ENCODE measurements at regions not wholly inside any gene's neighbourhood (a gene's known extent, or its start where the extent isn't known, plus 50 kb on each side); places are given as distances from the start of the nearest gene placed in this dataset.

GRCh38 chr2:31729065-31729439 lies 148.3 kb upstream of the SRD5A2 start:
- Histone ChIP-seq H3K36me3 (ENCODE audit: insufficient read depth, low read length) (no peaks in the 10 kb centered on the region), H3K27me3 (ENCODE audit: low read length) (0 out of 2 replicates have a peak, but pooled peaks cover 2% of the 10 kb centered on the region), H3K4me3 (ENCODE audit: low read length) (no peak overlapping the region), H3K9me3 (ENCODE audit: low read length) (no peaks in the 10 kb centered on the region), H2AFZ (ENCODE audit: low read length) (no peak overlapping the region), H3K9me2 (replicated peaks; ENCODE audit: insufficient read depth, low read length) (no peaks in the 10 kb centered on the region), H3K4me2 (ENCODE audit: low read depth, low read length, poor library complexity, severe bottlenecking) (no peak overlapping the region), H3K4me1 (ENCODE audit: low read length) (no peaks in the 10 kb centered on the region), H4K20me1 (ENCODE audit: insufficient read depth, low read depth, low read length) (no peaks in the 10 kb centered on the region), H3K79me2 (ENCODE audit: low read length) (no peaks in the 10 kb centered on the region), H3K27ac (ENCODE audit: low read length) (no peak overlapping the region), H3K9ac (ENCODE audit: low read length) (no peak overlapping the region)
- no peak for DNase-seq

DNA sequence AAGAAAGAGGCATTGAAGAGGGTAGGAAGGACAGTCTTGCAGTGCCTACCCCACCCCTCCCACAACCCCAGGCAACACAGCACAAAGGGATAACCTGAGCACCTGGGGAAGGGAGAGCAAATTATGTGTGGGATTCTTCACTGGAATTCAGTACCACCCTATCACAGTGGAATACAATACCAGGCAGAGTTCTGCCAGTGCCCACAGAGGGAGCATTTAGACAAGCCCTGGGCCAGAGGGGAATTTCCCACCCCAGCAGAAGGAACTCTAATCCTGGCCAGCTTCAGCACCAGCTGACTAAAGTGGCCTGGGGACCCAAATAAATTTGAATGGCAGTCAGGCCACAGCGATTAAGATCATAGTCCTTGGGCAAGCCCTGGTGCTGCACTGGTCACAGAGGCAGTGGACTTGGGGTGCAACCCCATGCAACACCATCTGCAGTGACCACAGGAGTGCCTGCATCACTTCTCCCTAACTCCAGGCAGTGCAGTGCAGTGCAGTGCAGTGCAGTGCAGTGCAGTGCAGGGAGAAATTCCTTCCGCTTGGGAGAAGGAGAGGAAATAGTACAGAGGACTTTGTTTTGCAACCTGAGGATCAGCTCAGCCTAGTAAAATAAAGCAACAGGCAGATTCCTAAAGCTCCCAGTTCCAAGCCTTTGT lies 147.8 kb upstream of the SRD5A2 start:
- H3K4me3 ChIP-seq (ENCODE audit: low read length), result no peak overlapping the region
- no peaks in the 10 kb centered on the region for H3K4me1 ChIP-seq (ENCODE audit: low read length)
- no peaks in the 10 kb centered on the region for H3K79me2 ChIP-seq (ENCODE audit: low read length)
- H3K9ac ChIP-seq (ENCODE audit: low read length), result no peak overlapping the region
- no peaks in the 10 kb centered on the region for H3K9me3 ChIP-seq (ENCODE audit: low read length)
- no peaks in the 10 kb centered on the region for H3K36me3 ChIP-seq (ENCODE audit: insufficient read depth, low read length)
- H3K27ac ChIP-seq (ENCODE audit: low read length), result no peak overlapping the region
- no peaks in the 10 kb centered on the region for H3K9me2 ChIP-seq (replicated peaks; ENCODE audit: insufficient read depth, low read length)
- H2AFZ ChIP-seq (ENCODE audit: low read length), result no peak overlapping the region
- no peaks in the 10 kb centered on the region for H4K20me1 ChIP-seq (ENCODE audit: insufficient read depth, low read depth, low read length)
- 0 out of 2 replicates have a peak, but pooled peaks cover 2% of the 10 kb centered on the region for H3K27me3 ChIP-seq (ENCODE audit: low read length)
- no peak for DNase-seq
- H3K4me2 ChIP-seq (ENCODE audit: low read depth, low read length, poor library complexity, severe bottlenecking), result no peak overlapping the region

DNA sequence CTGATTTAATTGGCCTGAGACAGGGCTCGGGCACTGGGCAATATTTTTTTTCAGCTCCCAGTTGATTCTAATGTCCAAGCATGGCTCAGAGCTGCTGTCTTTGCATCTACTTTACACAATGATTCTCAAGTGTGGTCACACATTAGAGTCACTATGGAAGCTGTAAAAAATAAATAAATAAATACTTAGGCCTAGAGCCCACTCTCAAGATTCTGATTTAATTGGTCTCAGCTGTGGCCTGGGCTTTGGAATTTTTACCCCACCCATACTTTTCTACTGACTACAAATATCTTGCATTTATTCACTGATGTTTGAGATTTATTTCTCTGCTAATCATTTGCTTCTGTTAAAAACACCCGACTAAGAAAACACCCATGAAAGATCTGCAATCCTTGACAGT lies 145.7 kb upstream of the SRD5A2 start:
- H3K27ac ChIP-seq (ENCODE audit: low read length), result no peak overlapping the region
- no peak for DNase-seq
- no peak overlapping the region for H3K9ac ChIP-seq (ENCODE audit: low read length)
- no peak overlapping the region for H3K4me2 ChIP-seq (ENCODE audit: low read depth, low read length, poor library complexity, severe bottlenecking)
- H3K9me3 ChIP-seq (ENCODE audit: low read length), result no peaks in the 10 kb centered on the region
- H3K9me2 ChIP-seq (replicated peaks; ENCODE audit: insufficient read depth, low read length), result no peaks in the 10 kb centered on the region
- no peak overlapping the region for H2AFZ ChIP-seq (ENCODE audit: low read length)
- no peaks in the 10 kb centered on the region for H3K4me1 ChIP-seq (ENCODE audit: low read length)
- H3K79me2 ChIP-seq (ENCODE audit: low read length), result no peaks in the 10 kb centered on the region
- H3K36me3 ChIP-seq (ENCODE audit: insufficient read depth, low read length), result no peaks in the 10 kb centered on the region
- H3K27me3 ChIP-seq (ENCODE audit: low read length), result 0 out of 2 replicates have a peak, but pooled peaks cover 2% of the 10 kb centered on the region
- no peak overlapping the region for H3K4me3 ChIP-seq (ENCODE audit: low read length)
- H4K20me1 ChIP-seq (ENCODE audit: insufficient read depth, low read depth, low read length), result no peaks in the 10 kb centered on the region

- no peaks in the 10 kb centered on the region for H3K79me2 ChIP-seq (ENCODE audit: low read length)
These were observed 144.7 kb upstream of the SRD5A2 start for GRCh38 chr2:31725444-31725843.

GRCh38 chr2:31711737-31712136 lies 131.0 kb upstream of the SRD5A2 start:
- Histone ChIP-seq H3K27me3 (ENCODE audit: low read length) (no peaks in the 10 kb centered on the region), H3K9me2 (replicated peaks; ENCODE audit: insufficient read depth, low read length) (no peaks in the 10 kb centered on the region), H3K9me3 (ENCODE audit: low read length) (no peaks in the 10 kb centered on the region; the same call in 1 of the 2 replicates), H3K4me1 (ENCODE audit: low read length) (no peaks in the 10 kb centered on the region), H3K79me2 (ENCODE audit: low read length) (no peaks in the 10 kb centered on the region), H4K20me1 (ENCODE audit: insufficient read depth, low read depth, low read length) (no peaks in the 10 kb centered on the region), H3K4me2 (ENCODE audit: low read depth, low read length, poor library complexity, severe bottlenecking) (no peak overlapping the region), H3K27ac (ENCODE audit: low read length) (no peak overlapping the region), H3K9ac (ENCODE audit: low read length) (no peak overlapping the region), H3K4me3 (ENCODE audit: low read length) (no peak overlapping the region), H2AFZ (ENCODE audit: low read length) (no peak overlapping the region), H3K36me3 (ENCODE audit: insufficient read depth, low read length) (no peaks in the 10 kb centered on the region)
- DNase-seq, result no peak

More at GRCh38 chr2:31725444-31725843, 144.7 kb upstream of the SRD5A2 start:
- H3K9me2 ChIP-seq (replicated peaks; ENCODE audit: insufficient read depth, low read length), result no peaks in the 10 kb centered on the region
- H3K4me2 ChIP-seq (ENCODE audit: low read depth, low read length, poor library complexity, severe bottlenecking), result no peak overlapping the region
- H4K20me1 ChIP-seq (ENCODE audit: insufficient read depth, low read depth, low read length), result no peaks in the 10 kb centered on the region
- no peaks in the 10 kb centered on the region for H3K9me3 ChIP-seq (ENCODE audit: low read length)
- H3K4me3 ChIP-seq (ENCODE audit: low read length), result no peak overlapping the region
- DNase-seq, result no peak
- H3K9ac ChIP-seq (ENCODE audit: low read length), result no peak overlapping the region
- H3K36me3 ChIP-seq (ENCODE audit: insufficient read depth, low read length), result no peaks in the 10 kb centered on the region
- no peak overlapping the region for H3K27ac ChIP-seq (ENCODE audit: low read length)
- H2AFZ ChIP-seq (ENCODE audit: low read length), result no peak overlapping the region
- no peaks in the 10 kb centered on the region for H3K4me1 ChIP-seq (ENCODE audit: low read length)
- H3K27me3 ChIP-seq (ENCODE audit: low read length), result no peaks in the 10 kb centered on the region

- Histone ChIP-seq H4K20me1 (ENCODE audit: insufficient read depth, low read depth, low read length) (no peaks in the 10 kb centered on the region), H3K9me3 (ENCODE audit: low read length) (no peaks in the 10 kb centered on the region; the same call in 1 of the 2 replicates), H3K9ac (ENCODE audit: low read length) (no peak overlapping the region), H3K4me2 (ENCODE audit: low read depth, low read length, poor library complexity, severe bottlenecking) (no peak overlapping the region), H3K27ac (ENCODE audit: low read length) (no peak overlapping the region), H3K9me2 (replicated peaks; ENCODE audit: insufficient read depth, low read length) (no peaks in the 10 kb centered on the region), H3K36me3 (ENCODE audit: insufficient read depth, low read length) (no peaks in the 10 kb centered on the region), H3K79me2 (ENCODE audit: low read length) (no peaks in the 10 kb centered on the region), H2AFZ (ENCODE audit: low read length) (no peak overlapping the region), H3K27me3 (ENCODE audit: low read length) (no peaks in the 10 kb centered on the region), H3K4me3 (ENCODE audit: low read length) (no peak overlapping the region), H3K4me1 (ENCODE audit: low read length) (no peaks in the 10 kb centered on the region)
- DNase-seq, result no peak
These were observed 129.4 kb upstream of the SRD5A2 start for GRCh38 chr2:31710121-31710520.

DNA sequence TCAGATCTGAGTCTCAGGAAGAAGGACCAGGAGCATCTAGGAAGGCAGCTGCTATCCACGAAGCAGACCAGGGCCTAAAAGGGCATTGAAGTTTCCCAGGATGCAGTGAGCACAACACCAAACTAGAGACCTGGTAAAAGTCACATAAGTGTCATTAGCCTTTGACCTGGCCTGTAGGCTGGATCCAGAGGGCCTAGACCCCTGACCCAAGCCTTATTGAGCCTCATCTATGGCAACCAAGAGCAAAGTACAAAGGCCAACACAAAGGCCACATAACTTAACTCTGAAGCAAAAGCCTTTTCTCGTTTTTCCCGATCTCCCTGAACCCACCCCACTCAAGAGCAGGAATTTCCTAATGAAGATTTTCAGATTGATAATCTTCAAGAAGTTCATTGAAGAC lies 127.3 kb upstream of the SRD5A2 start:
- Histone ChIP-seq H3K9ac (ENCODE audit: low read length) (no peak overlapping the region), H3K9me2 (replicated peaks; ENCODE audit: insufficient read depth, low read length) (no peaks in the 10 kb centered on the region), H2AFZ (ENCODE audit: low read length) (no peak overlapping the region; the same call in 1 of the 2 replicates), H3K4me1 (ENCODE audit: low read length) (no peaks in the 10 kb centered on the region), H3K4me3 (ENCODE audit: low read length) (no peak overlapping the region), H3K79me2 (ENCODE audit: low read length) (no peaks in the 10 kb centered on the region), H3K27ac (ENCODE audit: low read length) (no peak overlapping the region), H4K20me1 (ENCODE audit: insufficient read depth, low read depth, low read length) (no peaks in the 10 kb centered on the region), H3K27me3 (ENCODE audit: low read length) (no peaks in the 10 kb centered on the region), H3K9me3 (ENCODE audit: low read length) (no peaks in the 10 kb centered on the region), H3K4me2 (ENCODE audit: low read depth, low read length, poor library complexity, severe bottlenecking) (no peak overlapping the region), H3K36me3 (ENCODE audit: insufficient read depth, low read length) (no peaks in the 10 kb centered on the region)
- no peak for DNase-seq

DNA sequence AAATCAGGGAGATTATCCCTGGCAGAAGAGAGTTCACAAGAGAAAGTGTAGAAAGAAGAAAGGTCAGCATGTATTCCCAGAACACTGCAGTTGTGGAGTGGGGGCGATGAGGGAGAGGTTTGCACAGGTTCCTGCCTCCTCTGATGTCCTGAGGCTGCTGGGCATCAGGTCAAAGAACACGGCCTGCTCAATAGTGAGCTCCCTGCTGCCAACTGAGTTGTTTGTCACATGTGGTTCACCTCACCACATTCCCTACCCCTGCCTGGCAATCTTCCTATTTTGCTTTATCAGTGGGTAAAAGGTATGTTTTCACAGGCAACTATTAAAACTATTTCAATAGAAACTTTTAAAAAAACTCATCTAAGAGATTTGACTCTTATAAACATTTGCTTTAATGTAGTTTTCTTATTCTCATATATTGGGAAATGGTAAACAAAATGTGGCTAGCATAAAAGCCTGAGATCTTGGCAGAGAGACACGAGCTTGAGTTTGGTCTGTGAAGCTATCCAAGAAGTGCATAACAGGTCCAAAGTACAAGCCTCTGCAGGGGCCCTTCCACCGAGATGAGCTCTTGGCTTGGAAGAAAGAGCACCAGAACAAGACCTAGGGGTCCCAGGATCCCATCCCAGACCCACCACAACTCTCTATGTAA lies 123.9 kb upstream of the SRD5A2 start:
- no peak overlapping the region for H3K4me3 ChIP-seq (ENCODE audit: low read length)
- no peaks in the 10 kb centered on the region for H3K79me2 ChIP-seq (ENCODE audit: low read length)
- H3K27ac ChIP-seq (ENCODE audit: low read length), result no peak overlapping the region
- peaks cover 4% of the 10 kb centered on the region; the same call in 1 of the 2 replicates for H3K9me3 ChIP-seq (ENCODE audit: low read length)
- no peak overlapping the region for H3K4me2 ChIP-seq (ENCODE audit: low read depth, low read length, poor library complexity, severe bottlenecking)
- DNase-seq, result no peak
- H3K27me3 ChIP-seq (ENCODE audit: low read length), result no peaks in the 10 kb centered on the region
- no peaks in the 10 kb centered on the region for H3K36me3 ChIP-seq (ENCODE audit: insufficient read depth, low read length)
- H3K4me1 ChIP-seq (ENCODE audit: low read length), result no peaks in the 10 kb centered on the region
- no peaks in the 10 kb centered on the region for H4K20me1 ChIP-seq (ENCODE audit: insufficient read depth, low read depth, low read length)
- no peak overlapping the region for H3K9ac ChIP-seq (ENCODE audit: low read length)
- H2AFZ ChIP-seq (ENCODE audit: low read length), result no peak overlapping the region
- no peaks in the 10 kb centered on the region for H3K9me2 ChIP-seq (replicated peaks; ENCODE audit: insufficient read depth, low read length)

All from Karpas-422 (cell line).